NCI-H2196 treated with DMSO at 0.1 percent for 48 hours (cell line): ENCODE measurements at regions not wholly inside any gene's neighbourhood (a gene's known extent, or its start where the extent isn't known, plus 50 kb on each side); places are given as distances from the start of the nearest gene placed in this dataset.
"Not testable (repeated sequence)": the region's sequence is repeated elsewhere in the genome, so short reads cannot be mapped to it uniquely, and the experiment has no call there.

Experiments used
- DNase-seq: peaks from one replicate; lab custom pipeline; 2025; ENCODE audit not compliant: unreplicated experiment; lab: John Stamatoyannopoulos, UW

GRCh38 chr7:67463983-67464382, 467.4 kb downstream of the TYW1 start:
- DNase-seq, result no peak

GRCh38 chr7:67466109-67466508, 469.5 kb downstream of the TYW1 start:
- no peak for DNase-seq

GRCh38 chr7:67470256-67470751, 473.7 kb downstream of the TYW1 start:
- DNase-seq, result no peak

- DNase-seq, result no peak
These were observed 478.7 kb downstream of the TYW1 start for GRCh38 chr7:67475293-67475692.

GRCh38 chr7:67478066-67478465, 481.4 kb downstream of the TYW1 start:
- no peak for DNase-seq

GRCh38 chr7:67484244-67484751, 487.7 kb downstream of the TYW1 start:
- peak; percentile 28 for DNase-seq

- no peak for DNase-seq
These were observed 489.8 kb downstream of the TYW1 start for GRCh38 chr7:67486401-67486800.

- DNase-seq, result no peak
These were observed 490.7 kb downstream of the TYW1 start for GRCh38 chr7:67487316-67487715.

- DNase-seq, result no peak
These were observed 493.2 kb downstream of the TYW1 start for GRCh38 chr7:67489881-67490280.

GRCh38 chr7:67493366-67493765, 496.7 kb downstream of the TYW1 start:
- no peak for DNase-seq

- DNase-seq, result no peak
These were observed 500.0 kb downstream of the TYW1 start for GRCh38 chr7:67496589-67496988.

GRCh38 chr7:67497914-67498313, 501.3 kb downstream of the TYW1 start:
- DNase-seq, result not testable (repeated sequence)

- DNase-seq, result no peak
These were observed 506.3 kb downstream of the TYW1 start for GRCh38 chr7:67502929-67503328.

GRCh38 chr7:67505449-67505848, 508.8 kb downstream of the TYW1 start:
- no peak for DNase-seq

GRCh38 chr7:67512481-67512880, 515.8 kb downstream of the TYW1 start:
- no peak for DNase-seq

GRCh38 chr7:67518580-67518979, 521.9 kb downstream of the TYW1 start:
- no peak for DNase-seq

GRCh38 chr7:67519171-67519570, 522.5 kb downstream of the TYW1 start:
- DNase-seq, result no peak

- DNase-seq, result no peak
These were observed 525.9 kb downstream of the TYW1 start for GRCh38 chr7:67522504-67522903.

GRCh38 chr7:67523713-67524112, 527.1 kb downstream of the TYW1 start:
- no peak for DNase-seq

GRCh38 chr7:67525588-67525987, 529.0 kb downstream of the TYW1 start:
- DNase-seq, result no peak

- DNase-seq, result no peak
These were observed 538.8 kb downstream of the TYW1 start for GRCh38 chr7:67535241-67535989.

GRCh38 chr7:67542916-67543315, 546.3 kb downstream of the TYW1 start:
- DNase-seq, result no peak
